ENCODE measurements at regions not wholly inside any gene's neighbourhood (a gene's known extent, or its start where the extent isn't known, plus 50 kb on each side); places are given as distances from the start of the nearest gene placed in this dataset.

GRCh38 chr5:27639005-27639612, 600.7 kb upstream of the CDH9 start:
- DNase-seq, result no peak

DNA sequence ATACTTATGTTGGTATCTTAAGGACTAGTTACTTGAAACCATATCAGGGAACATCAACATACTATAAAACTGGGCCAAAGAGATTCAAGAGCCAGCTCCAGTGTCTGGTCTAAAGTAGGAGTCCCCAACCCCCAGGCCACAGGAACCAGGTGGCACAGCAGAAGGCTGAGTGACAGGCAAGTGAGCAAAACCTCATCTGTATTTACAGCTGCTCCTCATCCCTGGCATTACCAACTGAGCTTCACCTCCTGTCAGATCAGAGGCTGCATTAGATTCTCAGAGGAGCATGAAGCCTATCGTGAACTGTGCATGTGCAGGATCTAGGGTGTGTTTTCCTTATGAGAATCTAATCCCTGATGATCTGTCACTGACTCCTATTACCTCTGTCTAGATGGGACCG, 581.6 kb upstream of the CDH9 start:
- DNase-seq, result no peak

DNA sequence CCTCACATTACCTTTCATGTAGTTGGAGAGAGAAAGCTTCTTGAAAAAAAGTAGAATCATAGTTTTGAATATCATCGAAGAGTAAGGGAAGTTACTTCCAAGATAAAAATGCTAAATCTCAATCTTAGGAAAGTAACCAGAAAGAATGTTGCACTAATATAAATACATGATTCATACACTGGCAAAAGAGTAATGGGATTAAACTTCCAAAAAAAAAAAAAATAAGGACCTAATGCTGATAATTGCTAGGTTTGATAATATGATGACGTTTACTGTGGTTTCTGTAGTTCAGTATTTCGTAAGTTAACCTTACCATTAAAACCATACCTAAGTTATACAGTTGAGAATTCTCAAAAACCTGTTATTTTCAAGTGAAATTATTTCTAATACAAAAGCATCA, 573.8 kb upstream of the CDH9 start:
- DNase-seq, result no peak

DNA sequence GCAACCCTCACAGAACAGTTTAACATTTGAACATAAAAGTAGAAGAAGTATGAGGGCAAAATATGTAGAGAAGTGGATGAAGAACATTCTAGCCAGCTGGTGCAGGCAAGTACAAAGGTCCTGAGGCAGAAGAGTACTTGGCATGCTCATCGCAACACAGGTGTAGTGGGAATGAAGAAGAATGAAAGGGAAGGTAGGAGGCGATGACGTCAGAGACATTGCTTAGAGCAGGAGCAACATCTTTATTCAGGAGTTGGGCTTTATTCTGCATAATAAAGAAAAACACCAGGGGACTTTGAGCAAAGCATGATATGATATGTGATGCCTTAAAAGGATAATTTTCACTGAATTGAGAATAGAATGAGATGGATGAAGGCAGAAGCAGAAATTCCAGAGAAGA, 570.6 kb upstream of the CDH9 start:
- DNase-seq, result no peak

- no peak for DNase-seq
These were observed 560.2 kb upstream of the CDH9 start for GRCh38 chr5:27598576-27598975.

GRCh38 chr5:27594141-27594540, 555.8 kb upstream of the CDH9 start:
- no peak for DNase-seq

DNA sequence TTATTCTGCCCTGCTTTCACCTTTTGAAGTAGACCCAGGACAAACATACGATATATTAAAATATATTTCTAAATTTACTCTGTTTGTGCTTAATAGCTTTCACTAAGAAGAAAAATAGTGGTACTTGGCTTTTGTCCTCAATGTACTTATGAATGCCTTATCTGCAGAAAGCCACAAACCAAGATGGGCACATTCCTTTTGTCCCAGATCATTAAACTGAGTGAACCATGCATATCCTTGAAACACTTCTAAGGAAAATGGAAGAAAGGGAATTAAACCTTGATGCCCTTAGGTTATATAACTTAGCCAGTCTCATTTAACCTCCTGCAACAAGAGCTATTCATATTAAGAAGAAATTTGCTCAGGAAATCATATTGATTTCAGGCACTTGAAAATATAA, 553.8 kb upstream of the CDH9 start:
- no peak for DNase-seq

GRCh38 chr5:27590503-27590902, 552.1 kb upstream of the CDH9 start:
- DNase-seq, result no peak

GRCh38 chr5:27578279-27578678, 539.9 kb upstream of the CDH9 start:
- no peak for DNase-seq

DNA sequence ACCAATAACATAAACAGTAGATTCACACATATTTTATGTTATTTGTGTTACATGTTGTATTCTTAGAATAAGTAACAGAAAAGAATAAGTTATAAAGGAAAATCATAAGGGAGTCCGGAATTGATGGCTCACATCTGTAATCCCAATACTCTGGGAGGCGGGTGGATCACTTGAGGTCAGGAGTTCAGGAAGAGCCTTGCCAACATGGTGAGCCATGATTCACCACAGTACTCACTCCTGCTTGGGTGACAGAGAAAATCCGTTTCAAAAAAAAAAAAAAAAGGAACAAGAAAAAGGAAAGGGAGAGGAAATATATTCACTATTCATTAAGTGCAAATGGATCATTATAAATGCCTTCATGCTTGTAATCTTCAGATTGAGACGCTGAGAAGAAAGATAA, 533.3 kb upstream of the CDH9 start:
- no peak for DNase-seq

DNA sequence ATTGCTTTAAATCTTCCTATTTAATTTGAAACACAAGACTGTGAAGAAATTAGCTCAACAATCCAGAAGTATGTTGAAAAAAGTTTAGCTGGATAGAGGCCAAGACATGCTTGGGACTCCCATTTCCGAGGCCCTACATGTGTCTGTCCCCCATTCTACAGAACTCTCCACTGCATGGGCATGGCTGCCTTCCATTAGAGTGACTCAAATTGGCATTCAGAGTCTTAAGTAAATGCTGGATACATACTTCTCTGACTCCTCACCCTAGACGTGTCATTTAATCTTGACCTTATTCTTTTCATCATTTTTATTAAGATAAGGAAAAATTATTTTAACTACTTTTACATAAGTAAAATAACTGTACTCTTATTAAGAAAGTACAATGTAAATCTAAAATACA, 530.4 kb upstream of the CDH9 start:
- no peak for DNase-seq

- DNase-seq, result no peak
These were observed 523.0 kb upstream of the CDH9 start for GRCh38 chr5:27561408-27561807.

DNA sequence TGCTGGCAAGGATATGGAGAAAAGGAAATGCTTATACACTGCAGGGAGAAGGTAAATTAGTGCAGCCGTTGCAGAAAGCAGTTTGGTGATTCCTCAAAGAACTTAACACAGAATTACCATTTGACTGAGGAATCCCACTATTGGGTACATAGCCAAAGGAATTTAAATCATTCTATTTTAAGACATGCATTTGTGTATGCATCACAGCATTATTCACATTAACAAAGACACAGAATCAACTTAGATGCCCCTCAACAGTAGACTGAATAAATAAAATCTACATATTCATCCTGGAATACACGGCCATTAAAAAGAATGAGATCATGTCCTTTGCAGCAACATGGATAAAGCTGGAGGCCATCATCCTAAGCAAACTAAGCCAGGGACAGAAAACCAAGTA, 510.1 kb upstream of the CDH9 start:
- DNase-seq, result no peak

- no peak for DNase-seq
These were observed 496.7 kb upstream of the CDH9 start for GRCh38 chr5:27535031-27535557.

GRCh38 chr5:27532305-27532704, 493.9 kb upstream of the CDH9 start:
- no peak for DNase-seq

- no peak for DNase-seq
These were observed 486.1 kb upstream of the CDH9 start for GRCh38 chr5:27524515-27524914.

- DNase-seq, result no peak
These were observed 485.2 kb upstream of the CDH9 start for GRCh38 chr5:27523629-27524028.

DNA sequence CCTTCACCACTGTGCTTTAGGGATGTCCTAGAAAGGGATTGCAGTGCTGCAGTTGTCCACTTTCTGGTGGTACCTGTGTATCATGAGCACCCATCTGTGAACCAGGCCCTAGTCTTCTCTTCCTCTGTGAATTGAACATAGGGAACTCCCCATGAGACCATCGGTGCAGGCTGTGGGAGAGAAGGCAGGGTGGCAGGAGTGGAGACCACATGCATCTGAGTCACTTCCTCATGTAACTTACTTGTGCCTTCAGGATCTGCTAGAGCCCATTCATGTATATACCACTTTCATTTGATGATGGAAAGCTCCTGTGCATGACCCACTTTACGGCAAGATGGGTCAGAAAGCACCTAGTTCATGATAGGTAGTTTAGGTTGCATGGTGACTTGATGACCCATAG, 478.1 kb upstream of the CDH9 start:
- no peak for DNase-seq

GRCh38 chr5:27511061-27511460, 472.7 kb upstream of the CDH9 start:
- DNase-seq, result no peak

DNA sequence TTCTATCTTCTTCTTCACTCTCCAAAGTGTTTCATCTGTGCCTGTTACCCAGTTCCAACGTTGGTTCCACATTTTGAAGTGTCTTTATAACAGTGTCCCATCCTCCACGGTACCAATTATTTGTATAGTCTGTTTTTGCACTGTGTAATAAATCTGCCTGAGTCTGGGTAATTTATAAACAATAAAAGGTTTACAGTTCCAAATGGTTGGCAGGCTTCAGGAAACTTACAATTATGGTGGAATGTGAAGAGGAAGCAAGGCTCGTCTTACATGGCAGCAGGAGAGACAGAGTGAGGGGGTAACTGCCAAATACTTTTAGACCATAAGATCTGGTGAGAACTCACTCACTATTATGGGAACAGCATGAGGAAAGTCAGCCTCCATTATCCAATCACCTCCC, 465.4 kb upstream of the CDH9 start:
- DNase-seq, result no peak

GRCh38 chr5:27502236-27502635, 463.9 kb upstream of the CDH9 start:
- DNase-seq, result no peak

GRCh38 chr5:27497491-27497890, 459.1 kb upstream of the CDH9 start:
- no peak for DNase-seq

DNA sequence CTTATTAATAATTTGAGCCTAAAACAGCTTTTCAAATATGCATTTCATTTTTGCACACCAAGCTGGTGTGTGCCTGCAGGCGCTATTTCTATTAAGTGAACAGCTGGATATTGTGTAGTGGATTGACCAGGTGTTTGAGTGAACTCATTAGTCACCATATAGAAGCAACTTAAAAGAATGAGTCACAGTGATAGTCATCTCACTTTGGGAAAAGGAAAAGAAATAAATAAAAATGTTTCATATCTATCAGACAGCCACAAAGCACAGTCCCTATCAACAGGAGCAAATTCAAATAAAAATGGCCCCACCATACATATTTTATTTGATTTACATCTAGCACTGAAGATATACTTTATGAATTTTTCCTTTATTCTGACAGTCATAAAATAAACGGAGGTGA, 456.5 kb upstream of the CDH9 start:
- no peak for DNase-seq

GRCh38 chr5:27491746-27492439, 453.5 kb upstream of the CDH9 start:
- no peak for DNase-seq

GRCh38 chr5:27491047-27491446, 452.7 kb upstream of the CDH9 start:
- DNase-seq, result no peak
